Endothelial cell of umbilical vein (primary cell): ENCODE measurements at regions not wholly inside any gene's neighbourhood (a gene's known extent, or its start where the extent isn't known, plus 50 kb on each side); places are given as distances from the start of the nearest gene placed in this dataset.

Experiments used
- BruUV-seq: library from RNA; stranded (reverse); fragments of 400-500 nt; replicated peaks from 2 replicates; lab custom pipeline; 2021; lab: Mats Ljungman, UMichigan
- CTCF ChIA-PET: fragments of 300-600, 350-600 bp; sonication (Branson Sonifier 250); formaldehyde crosslinking; loops from one replicate; lab custom pipeline; 2021; ENCODE audit warnings: antibody characterized with exemption, inconsistent platforms; lab: Charles Lee
- POLR2A ChIA-PET: fragments of 300-600, 350-600 bp; sonication (Branson Sonifier 250); formaldehyde crosslinking; loops from one replicate; lab custom pipeline; 2021; ENCODE audit warnings: antibody characterized with exemption, inconsistent platforms; lab: Charles Lee
- DNase-seq: peaks from one replicate; pipeline ENCODE4 v3.0.0-alpha.2; 2011; ENCODE audit warnings: low read depth, low spot score
- FAIRE-seq: peaks from 2 replicates; lab custom pipeline; 2011; peaks lifted over from hg19 to GRCh38; lab: Jason Lieb, UNC
- H2AFZ ChIP-seq: 2 replicates; pipeline ENCODE4 v1.6.0; 2012; ENCODE audit warnings: low read depth, low read length, control low read depth, inconsistent platforms
- H3K27ac ChIP-seq: 2 replicates; pipeline ENCODE4 v1.5.1; 2011; ENCODE audit warnings: low read depth, mild to moderate bottlenecking, control low read depth, low read length, moderate library complexity; ENCODE audit not compliant: insufficient read depth
- H3K27me3 ChIP-seq, 2 experiments: 2 replicates each; pipeline versions ENCODE4 v1.6.0 to v1.6.1; 2011; ENCODE audit warnings: low read length in 2 of 2, mixed read lengths in 1 of 2; ENCODE audit not compliant: control insufficient read depth in 2 of 2, insufficient read depth in 2 of 2
- H3K36me3 ChIP-seq, 2 experiments: 2 replicates in 1 of 2; 3 replicates in 1 of 2; pipeline ENCODE4 v1.5.1; 2011; ENCODE audit warnings: low read length in 2 of 2, mild to moderate bottlenecking in 1 of 2, moderate library complexity in 1 of 2; ENCODE audit not compliant: control insufficient read depth in 2 of 2, insufficient read depth in 2 of 2; ENCODE audit errors: extremely low read depth in 1 of 2
- H3K4me1 ChIP-seq: 3 replicates; pipeline ENCODE4 v1.5.1; 2011; ENCODE audit warnings: mild to moderate bottlenecking, low read length; ENCODE audit not compliant: control insufficient read depth, insufficient read depth; ENCODE audit errors: extremely low read depth
- H3K4me2 ChIP-seq: 2 replicates; pipeline ENCODE4 v1.6.1; 2011; ENCODE audit warnings: low read length, control low read depth, mixed read lengths; ENCODE audit not compliant: insufficient read depth
- H3K4me3 ChIP-seq, 3 experiments: fragments of 200-600 bp in 1 of 3; sonication (generic), shearing (Covaris generic) in 1 of 3; replicated peaks in 1 of 3; 2 replicates each; pipeline ENCODE4 v1.5.1; 2011 to 2016; ENCODE audit warnings: control low read depth in 3 of 3, low read length in 3 of 3, mild to moderate bottlenecking in 2 of 3, inconsistent platforms in 1 of 3, low read depth in 1 of 3, moderate library complexity in 1 of 3; ENCODE audit not compliant: insufficient read depth in 1 of 3
- H3K79me2 ChIP-seq: 2 replicates; pipeline ENCODE4 v1.6.0; 2012; ENCODE audit warnings: low read length, inconsistent platforms; ENCODE audit not compliant: control insufficient read depth, insufficient read depth
- H3K9ac ChIP-seq: replicated peaks from 2 replicates; pipeline ENCODE3; 2011; ENCODE audit warnings: low read length, control low read depth; ENCODE audit not compliant: insufficient read depth; ENCODE audit errors: extremely low read depth
- H3K9me1 ChIP-seq: replicated peaks from 3 replicates; pipeline ENCODE4 v1.6.0; 2011; ENCODE audit warnings: mild to moderate bottlenecking, low read length; ENCODE audit not compliant: control insufficient read depth, insufficient read depth; ENCODE audit errors: extremely low read depth
- H3K9me3 ChIP-seq: replicated peaks from 2 replicates; pipeline ENCODE4 v1.5.1; 2012; ENCODE audit warnings: low read length, inconsistent platforms; ENCODE audit not compliant: control insufficient read depth, insufficient read depth
- H4K20me1 ChIP-seq: replicated peaks from 2 replicates; pipeline ENCODE3; 2011; ENCODE audit warnings: mild to moderate bottlenecking, low read length; ENCODE audit not compliant: control insufficient read depth, insufficient read depth; ENCODE audit errors: extremely low read depth
- CTCF ChIP-seq, 2 donors: IDR thresholded peaks; 1 replicate in 1 of 2; 2 replicates in 1 of 2; pipeline ENCODE4 v1.5.1; 2011; ENCODE audit warnings: low read length in 2 of 2, mild to moderate bottlenecking in 2 of 2, moderate library complexity in 2 of 2, control low read depth in 1 of 2, inconsistent platforms in 1 of 2, low read depth in 1 of 2; ENCODE audit not compliant: insufficient read depth in 1 of 2; ENCODE audit errors: extremely low read depth in 1 of 2
- EZH2 ChIP-seq: IDR thresholded peaks from 2 replicates; pipeline ENCODE4 v1.6.1; 2012; ENCODE audit warnings: borderline replicate concordance, low read depth, mild to moderate bottlenecking, moderate library complexity, low read length, inconsistent platforms; ENCODE audit not compliant: severe bottlenecking
- FOS ChIP-seq: IDR thresholded peaks from 2 replicates; pipeline ENCODE4 v1.6.1; 2011; ENCODE audit warnings: mild to moderate bottlenecking, low read length, moderate library complexity, borderline replicate concordance; ENCODE audit not compliant: insufficient read depth
- GATA2 ChIP-seq: IDR thresholded peaks from 2 replicates; pipeline ENCODE4 v1.7.0; 2011; ENCODE audit warnings: low read depth, mild to moderate bottlenecking, moderate library complexity, mixed read lengths, low read length; ENCODE audit not compliant: insufficient read length, insufficient read depth
- JUN ChIP-seq: IDR thresholded peaks from 2 replicates; pipeline ENCODE4 v1.6.1; 2011; ENCODE audit warnings: borderline replicate concordance, low read depth; ENCODE audit not compliant: insufficient read length, insufficient read depth
- MAX ChIP-seq: IDR thresholded peaks from 2 replicates; pipeline ENCODE4 v1.6.1; 2011; ENCODE audit not compliant: insufficient read depth, insufficient read length
- MYC ChIP-seq: IDR thresholded peaks from one replicate; pipeline ENCODE4 v1.6.1; 2011; ENCODE audit warnings: mild to moderate bottlenecking, low read depth, low read length
- POLR2A ChIP-seq: IDR thresholded peaks from 2 replicates; pipeline ENCODE4 v1.6.1; 2012; ENCODE audit warnings: low read depth, mild to moderate bottlenecking, control low read depth, low read length
- POLR2AphosphoS5 ChIP-seq: IDR thresholded peaks from 2 replicates; pipeline ENCODE4 v1.6.1; 2012; ENCODE audit warnings: low read depth, mild to moderate bottlenecking, control low read depth, low read length, moderate library complexity; ENCODE audit not compliant: insufficient read depth
- dilution Hi-C: fragments of 300-500 bp; cut with MboI; formaldehyde crosslinking; loops from one replicate; pipeline ENCODE4 v1.15.0; 2019; ENCODE audit warnings: low sequenced_read_pairs; ENCODE audit not compliant: extremely low pct_ligation_motif_present
- intact Hi-C: fragments of 100-400 bp; cut with micrococcal nuclease; formaldehyde crosslinking; loops from one replicate; pipeline ENCODE4 v1.10.0; 2022

GRCh38 chr7:125399408-125399807 lies 469.8 kb upstream of the POT1 start:
- Histone ChIP-seq H3K9me1 (no peaks in the 10 kb centered on the region), H2AFZ (no peak overlapping the region), H3K79me2 (no peaks in the 10 kb centered on the region), H3K27me3 (no peaks in the 10 kb centered on the region), H3K27ac (no peak overlapping the region), H3K4me2 (no peak overlapping the region), H3K36me3 (no peaks in the 10 kb centered on the region), H3K9me3 (no peaks in the 10 kb centered on the region), H3K9ac (no peak overlapping the region), H3K4me1 (no peaks in the 10 kb centered on the region), H3K4me3 (no peak overlapping the region), H4K20me1 (no peaks in the 10 kb centered on the region)
- dilution Hi-C loops = no loop called here
- intact Hi-C loops = no loop called here
- no peak for FAIRE-seq
- TF ChIP-seq CTCF (IDR thresholded peaks at IDR 0.05; ENCODE audit: extremely low read depth in 1 of 2, insufficient read depth in 1 of 2, low read depth in 1 of 2, low read length in 2 of 2) (no peak), GATA2 (no peak), FOS (no peak), POLR2A (no peak), EZH2 (no peak), POLR2AphosphoS5 (no peak), JUN (no peak), MYC (no peak), MAX (no peak)
- DNase-seq = no peak
- CTCF ChIA-PET = no interaction called here
- BruUV-seq = no TSS peak
- POLR2A ChIA-PET = no interaction called here
